ENCODE measurements at regions not wholly inside any gene's neighbourhood (a gene's known extent, or its start where the extent isn't known, plus 50 kb on each side); places are given as distances from the start of the nearest gene placed in this dataset.

- no peak for DNase-seq (ENCODE audit: low read depth)
- H3K27me3 ChIP-seq (ENCODE audit: control insufficient read depth, insufficient read depth, low read length), result no peaks in the 10 kb centered on the region
- no peaks in the 10 kb centered on the region for H3K36me3 ChIP-seq (ENCODE audit: control insufficient read depth, insufficient read depth, low read length)
- H3K4me3 ChIP-seq (ENCODE audit: low read depth, low read length), result no peak overlapping the region
- no peak for TF ChIP-seq CTCF (IDR thresholded peaks at IDR 0.05; ENCODE audit: insufficient read depth, low read length, poor library complexity, severe bottlenecking)
Measured at GRCh38 chrX:4151798-4152197, 438.3 kb upstream of the PRKX start.

- no peak for DNase-seq (ENCODE audit: low read depth)
- Histone ChIP-seq H3K36me3 (ENCODE audit: control insufficient read depth, insufficient read depth, low read length) (no peaks in the 10 kb centered on the region), H3K4me3 (ENCODE audit: low read depth, low read length) (no peak overlapping the region), H3K27me3 (ENCODE audit: control insufficient read depth, insufficient read depth, low read length) (no peaks in the 10 kb centered on the region)
- no peak for TF ChIP-seq CTCF (IDR thresholded peaks at IDR 0.05; ENCODE audit: insufficient read depth, low read length, poor library complexity, severe bottlenecking)
Measured at GRCh38 chrX:4150259-4150658, 436.8 kb upstream of the PRKX start.

- DNase-seq (ENCODE audit: low read depth), result no peak
- H3K4me3 ChIP-seq (ENCODE audit: low read depth, low read length), result no peak overlapping the region
- no peak for TF ChIP-seq CTCF (IDR thresholded peaks at IDR 0.05; ENCODE audit: insufficient read depth, low read length, poor library complexity, severe bottlenecking)
Measured at GRCh38 chrX:4129626-4130025, 416.2 kb upstream of the PRKX start.

GRCh38 chrX:4118666-4119530, 405.4 kb upstream of the PRKX start:
- Histone ChIP-seq H3K27me3 (ENCODE audit: control insufficient read depth, insufficient read depth, low read length) (no peaks in the 10 kb centered on the region), H3K4me3 (ENCODE audit: low read depth, low read length) (no peak overlapping the region), H3K36me3 (ENCODE audit: control insufficient read depth, insufficient read depth, low read length) (no peaks in the 10 kb centered on the region)
- DNase-seq (ENCODE audit: low read depth), result no peak
- TF ChIP-seq CTCF (IDR thresholded peaks at IDR 0.05; ENCODE audit: insufficient read depth, low read length, poor library complexity, severe bottlenecking), result no peak

More at GRCh38 chrX:4129626-4130025, 416.2 kb upstream of the PRKX start:
- no peaks in the 10 kb centered on the region for H3K36me3 ChIP-seq (ENCODE audit: control insufficient read depth, insufficient read depth, low read length)
- H3K27me3 ChIP-seq (ENCODE audit: control insufficient read depth, insufficient read depth, low read length), result no peaks in the 10 kb centered on the region

- TF ChIP-seq CTCF (IDR thresholded peaks at IDR 0.05; ENCODE audit: insufficient read depth, low read length, poor library complexity, severe bottlenecking), result no peak
- Histone ChIP-seq H3K27me3 (ENCODE audit: control insufficient read depth, insufficient read depth, low read length) (no peaks in the 10 kb centered on the region), H3K4me3 (ENCODE audit: low read depth, low read length) (no peak overlapping the region), H3K36me3 (ENCODE audit: control insufficient read depth, insufficient read depth, low read length) (no peaks in the 10 kb centered on the region)
- no peak for DNase-seq (ENCODE audit: low read depth)
Measured at GRCh38 chrX:4110964-4111363, 397.5 kb upstream of the PRKX start.

GRCh38 chrX:4094926-4095325, 381.5 kb upstream of the PRKX start:
- Histone ChIP-seq H3K36me3 (ENCODE audit: control insufficient read depth, insufficient read depth, low read length) (no peaks in the 10 kb centered on the region), H3K4me3 (ENCODE audit: low read depth, low read length) (no peak overlapping the region), H3K27me3 (ENCODE audit: control insufficient read depth, insufficient read depth, low read length) (no peaks in the 10 kb centered on the region)
- DNase-seq (ENCODE audit: low read depth), result no peak
- TF ChIP-seq CTCF (IDR thresholded peaks at IDR 0.05; ENCODE audit: insufficient read depth, low read length, poor library complexity, severe bottlenecking), result no peak

All from kidney epithelial cell (primary cell).